ENCODE measurements at regions not wholly inside any gene's neighbourhood (a gene's known extent, or its start where the extent isn't known, plus 50 kb on each side); places are given as distances from the start of the nearest gene placed in this dataset.

DNA sequence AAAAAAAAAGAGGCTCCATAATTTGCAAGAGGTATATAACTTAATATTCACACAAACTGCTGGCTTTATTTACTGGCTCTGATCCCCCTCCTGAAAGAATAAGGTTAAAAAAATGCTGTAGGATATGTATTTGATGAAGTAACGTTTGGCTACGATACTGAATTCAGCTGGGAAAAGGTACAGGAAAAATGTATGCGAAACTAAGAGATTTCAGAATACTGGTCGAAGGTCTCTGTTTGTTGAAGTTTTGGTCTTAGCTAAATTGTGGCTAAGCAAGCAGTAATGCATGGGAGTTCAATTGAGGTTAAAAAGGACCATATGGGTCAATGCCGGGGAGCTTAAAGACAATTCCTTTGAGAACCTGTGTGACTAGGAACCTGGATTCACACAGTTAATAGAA is 355.5 kb upstream of the NCAM2 start:
- no peaks in the 10 kb centered on the region for H3K36me3 ChIP-seq (ENCODE audit: control insufficient read depth, insufficient read depth, low read length)
- DNase-seq (ENCODE audit: extremely low read depth in 1 of 4, low spot score in 3 of 4) (no peak), ATAC-seq (no peak), FAIRE-seq (no peak)
- H3K9me1 ChIP-seq (ENCODE audit: control insufficient read depth, insufficient read depth, low read length) = no peaks in the 10 kb centered on the region
- in situ Hi-C loops (cut with MboI) (no loop called here), intact Hi-C loops (cut with micrococcal nuclease) (no loop called here)
- no peaks in the 10 kb centered on the region for H3K27me3 ChIP-seq (ENCODE audit: control insufficient read depth in 2 of 2, insufficient read depth in 2 of 2, low read length in 2 of 2)
- TF ChIP-seq, protein P1, sequence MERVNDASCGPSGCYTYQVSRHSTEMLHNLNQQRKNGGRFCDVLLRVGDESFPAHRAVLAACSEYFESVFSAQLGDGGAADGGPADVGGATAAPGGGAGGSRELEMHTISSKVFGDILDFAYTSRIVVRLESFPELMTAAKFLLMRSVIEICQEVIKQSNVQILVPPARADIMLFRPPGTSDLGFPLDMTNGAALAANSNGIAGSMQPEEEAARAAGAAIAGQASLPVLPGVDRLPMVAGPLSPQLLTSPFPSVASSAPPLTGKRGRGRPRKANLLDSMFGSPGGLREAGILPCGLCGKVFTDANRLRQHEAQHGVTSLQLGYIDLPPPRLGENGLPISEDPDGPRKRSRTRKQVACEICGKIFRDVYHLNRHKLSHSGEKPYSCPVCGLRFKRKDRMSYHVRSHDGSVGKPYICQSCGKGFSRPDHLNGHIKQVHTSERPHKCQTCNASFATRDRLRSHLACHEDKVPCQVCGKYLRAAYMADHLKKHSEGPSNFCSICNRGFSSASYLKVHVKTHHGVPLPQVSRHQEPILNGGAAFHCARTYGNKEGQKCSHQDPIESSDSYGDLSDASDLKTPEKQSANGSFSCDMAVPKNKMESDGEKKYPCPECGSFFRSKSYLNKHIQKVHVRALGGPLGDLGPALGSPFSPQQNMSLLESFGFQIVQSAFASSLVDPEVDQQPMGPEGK (CRISPR knock-in tag; IDR thresholded peaks at IDR 0.05; ENCODE audit: borderline replicate concordance) = no peak
- TF ChIP-seq ARHGAP35 (IDR thresholded peaks at IDR 0.05; ENCODE audit: partially characterized antibody) (no peak), NR2C1 (IDR thresholded peaks at IDR 0.05) (no peak), NR2C1 (tag; IDR thresholded peaks at IDR 0.05) (no peak), ZNF79 (CRISPR knock-in tag; IDR thresholded peaks at IDR 0.05; ENCODE audit: low read depth) (no peak), ZFPM2 (CRISPR knock-in tag; IDR thresholded peaks at IDR 0.05) (no peak), HDAC6 (IDR thresholded peaks at IDR 0.05; ENCODE audit: low read depth, low read length) (no peak), FOXM1 (IDR thresholded peaks at IDR 0.05; ENCODE audit: low read depth) (no peak), FOXM1 (CRISPR knock-in tag; IDR thresholded peaks at IDR 0.05; ENCODE audit: low read depth) (no peak), SETDB1 (IDR thresholded peaks at IDR 0.05; ENCODE audit: low read length) (no peak), CHD2 (IDR thresholded peaks at IDR 0.05; ENCODE audit: low read depth, low read length) (no peak), DNMT1 (IDR thresholded peaks at IDR 0.05) (no peak)
- no peak overlapping the region for H3K4me2 ChIP-seq (ENCODE audit: insufficient read depth, low read length)
- BruUV-seq (replicated peaks) = no TSS peak
- WGBS (ENCODE audit: insufficient coverage, low coverage, missing lambda C conversion rate) = 17% methylated on average over 5 of the region's 5 CpGs
- no peak overlapping the region for H3K4me3 ChIP-seq
- H3K4me1 ChIP-seq (replicated peaks in 1 of 2; ENCODE audit: control insufficient read depth in 2 of 2, insufficient read depth in 2 of 2, low read length in 2 of 2) = no peaks in the 10 kb centered on the region
- no peaks in the 10 kb centered on the region; the same call in 1 of the 2 replicates for H3K9me3 ChIP-seq (replicated peaks; ENCODE audit: control insufficient read depth, insufficient read depth, low read depth, low read length)
- no peak overlapping the region for H3K27ac ChIP-seq (ENCODE audit: extremely low read depth, low read depth, low read length)
- H2AFZ ChIP-seq (ENCODE audit: low read depth, low read length) = no peak overlapping the region
- no peak overlapping the region for H3K9ac ChIP-seq (ENCODE audit: insufficient read depth in 1 of 2, low read depth in 2 of 2, low read length in 2 of 2)
- ChIA-PET CTCF (ENCODE audit: low intra/inter-chr PET ratio) (no interaction called here), POLR2A (interaction anchor here (0.7 kb wide), 1 partner anchor 1255 kb away, joined by 3 read pairs; no protein-coding TSS in a partner anchor)
- H4K20me1 ChIP-seq (replicated peaks; ENCODE audit: control insufficient read depth, insufficient read depth, low read length) = no peaks in the 10 kb centered on the region
- no peaks in the 10 kb centered on the region for H3K79me2 ChIP-seq (ENCODE audit: control insufficient read depth, insufficient read depth, low read length)

Measured in K562 (cell line).